Mucosa of descending colon (tissue), 3 donors: ENCODE measurements at regions not wholly inside any gene's neighbourhood (a gene's known extent, or its start where the extent isn't known, plus 50 kb on each side); places are given as distances from the start of the nearest gene placed in this dataset.

ENCODE experiments used
- ATAC-seq: fragments of 200-7000 bp; cut with Tn5 transposase; one replicate; pipeline ENCODE4 v1.9.1; 2020; ENCODE audit warnings: mild to moderate bottlenecking, moderate library complexity
- DNase-seq, 3 donors: peaks; one replicate each; pipeline ENCODE4 v3.0.0-alpha.2; 2020
- H3K36me3 ChIP-seq: fragments of 200-600 bp; one replicate; pipeline ENCODE4 v1.8.0; 2021; ENCODE audit warnings: low read depth, mild to moderate bottlenecking
- H3K4me1 ChIP-seq: fragments of 200-600 bp; one replicate; pipeline ENCODE4 v1.8.0; 2021; ENCODE audit warnings: low read depth, mild to moderate bottlenecking
- H3K4me3 ChIP-seq: fragments of 200-600 bp; one replicate; pipeline ENCODE4 v1.8.0; 2021; ENCODE audit warnings: mild to moderate bottlenecking
- H3K9me3 ChIP-seq: fragments of 200-600 bp; one replicate; pipeline ENCODE4 v1.8.0; 2021; ENCODE audit warnings: mild to moderate bottlenecking
- CTCF ChIP-seq: fragments of 200-600 bp; IDR thresholded peaks from one replicate; pipeline ENCODE4 v1.8.0; 2022; ENCODE audit warnings: antibody characterized with exemption, mild to moderate bottlenecking
- intact Hi-C, 2 donors: fragments of 100-400 bp; cut with DNase I in 1 of 2; cut with micrococcal nuclease in 1 of 2; formaldehyde crosslinking; loops; one replicate each; pipeline versions ENCODE4 v1.11.0 to v1.11.1; 2022; cut with DNase I, micrococcal nuclease
- donor health status: DM: no; HTN: no; CAD: no; lungs with moderate emphysema.
- donor health status: DM: no; HTN: no; CAD: no.
- donor health status: DM: no; HTN: yes; CAD: no.

- ATAC-seq (no peak), DNase-seq (no peak)
These were observed 504.3 kb downstream of the IRS2 start for GRCh38 chr13:109281903-109282635.

GRCh38 chr13:109281017-109281902 lies 505.1 kb downstream of the IRS2 start:
- Histone ChIP-seq H3K4me1 (no peaks in the 10 kb centered on the region), H3K36me3 (no peaks in the 10 kb centered on the region), H3K9me3 (no peaks in the 10 kb centered on the region), H3K4me3 (no peak overlapping the region)
- DNase-seq, result no peak
- intact Hi-C loops, result no loop called here
- no peak for TF ChIP-seq CTCF
- ATAC-seq, result no peak

More at GRCh38 chr13:109281903-109282635, 504.3 kb downstream of the IRS2 start:
- no peaks in the 10 kb centered on the region for H3K4me1 ChIP-seq
- H3K9me3 ChIP-seq, result no peaks in the 10 kb centered on the region
- H3K36me3 ChIP-seq, result no peaks in the 10 kb centered on the region
- intact Hi-C loops, result no loop called here
- no peak for TF ChIP-seq CTCF
- no peak overlapping the region for H3K4me3 ChIP-seq

- Histone ChIP-seq H3K36me3 (no peaks in the 10 kb centered on the region), H3K4me1 (no peaks in the 10 kb centered on the region), H3K4me3 (no peak overlapping the region), H3K9me3 (no peaks in the 10 kb centered on the region)
- no peak for TF ChIP-seq CTCF
- DNase-seq (no peak), ATAC-seq (no peak)
- intact Hi-C loops, result no loop called here
These were observed 510.1 kb downstream of the IRS2 start for GRCh38 chr13:109276261-109276660.

- no peaks in the 10 kb centered on the region for H3K36me3 ChIP-seq
- no peak for TF ChIP-seq CTCF
- H3K4me1 ChIP-seq, result no peaks in the 10 kb centered on the region
- H3K4me3 ChIP-seq, result no peak overlapping the region
- peak; percentile 63 for ATAC-seq
- intact Hi-C loops, result no loop called here
- no peaks in the 10 kb centered on the region for H3K9me3 ChIP-seq
- DNase-seq, result peak in 2 of 3 donors; percentile 37 to 74
These were observed 510.5 kb downstream of the IRS2 start for GRCh38 chr13:109275852-109276251.

GRCh38 chr13:109275139-109275745 lies 511.1 kb downstream of the IRS2 start:
- Histone ChIP-seq H3K4me3 (no peak overlapping the region), H3K4me1 (no peaks in the 10 kb centered on the region), H3K36me3 (no peaks in the 10 kb centered on the region), H3K9me3 (no peaks in the 10 kb centered on the region)
- intact Hi-C loops, result no loop called here
- TF ChIP-seq CTCF, result no peak
- DNase-seq (no peak), ATAC-seq (no peak)
